Brain microvascular endothelial cell (primary cell): ENCODE measurements at regions not wholly inside any gene's neighbourhood (a gene's known extent, or its start where the extent isn't known, plus 50 kb on each side); places are given as distances from the start of the nearest gene placed in this dataset.

Experiments
- DNase-seq: peaks from one replicate; pipeline ENCODE4 v3.0.0-alpha.2; 2020
- H3K27ac ChIP-seq: fragments of 250-450 bp; sonication (Bioruptor Pico); 2 replicates; pipeline ENCODE4 v1.5.1; 2020; ENCODE audit warnings: mild to moderate bottlenecking, moderate library complexity
- H3K27me3 ChIP-seq: fragments of 250-450 bp; sonication (Bioruptor Pico); replicated peaks from 2 replicates; pipeline ENCODE4 v1.5.1; 2020; ENCODE audit warnings: mild to moderate bottlenecking
- H3K36me3 ChIP-seq: fragments of 250-450 bp; sonication (Bioruptor Pico); replicated peaks from 2 replicates; pipeline ENCODE4 v1.5.1; 2020; ENCODE audit warnings: mild to moderate bottlenecking
- H3K4me3 ChIP-seq: 2 replicates; pipeline ENCODE4 v1.5.1; 2011; ENCODE audit warnings: low read depth, mild to moderate bottlenecking, control low read depth, low read length, moderate library complexity
- in situ Hi-C: cut with HindIII; loops from 2 replicates; pipeline ENCODE4 v1.10.0; 2017; ENCODE audit warnings: low sequenced_read_pairs, low pct_ligation_motif_present
- TF ChIP-seq, protein P1 (sequence below): IDR thresholded peaks from 2 replicates; pipeline ENCODE4 v1.5.1; 2011; ENCODE audit warnings: low read depth, mild to moderate bottlenecking, moderate library complexity, low read length, control low read depth, inconsistent platforms; ENCODE audit errors: missing control alignments

DNA sequence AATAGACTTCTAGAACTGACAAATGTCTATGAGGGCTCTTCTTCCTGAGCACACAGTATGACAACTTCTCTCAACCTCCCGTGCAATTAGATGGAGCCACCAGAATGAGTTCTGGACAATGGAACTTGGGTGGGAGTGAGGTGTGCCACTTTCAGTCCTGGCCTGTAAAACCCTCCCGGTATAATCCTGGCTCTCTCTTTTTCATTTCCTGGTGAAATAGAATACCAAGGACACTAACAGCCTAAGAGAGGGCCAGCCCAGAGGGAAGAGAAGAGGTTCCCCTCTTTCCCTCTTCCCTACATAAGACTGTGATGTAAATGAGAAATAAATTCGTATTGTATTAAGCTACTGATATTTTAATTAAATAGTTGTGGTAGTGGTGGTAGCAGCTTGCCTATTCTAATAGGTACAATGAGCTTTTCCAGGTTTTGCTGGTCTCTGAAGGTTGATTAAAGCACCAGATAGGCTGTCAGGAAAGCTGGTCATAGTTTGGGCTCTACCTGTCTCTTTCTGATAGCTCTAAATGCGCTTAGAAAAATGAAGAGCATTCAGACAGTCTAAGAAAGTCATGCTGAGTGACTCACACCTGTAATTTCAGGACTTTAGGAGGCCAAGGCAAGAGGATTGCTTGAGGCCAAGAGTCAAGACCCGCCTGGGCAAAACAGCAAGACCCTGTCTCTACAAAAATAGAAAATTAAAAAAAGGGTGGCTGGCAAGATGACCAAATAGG is 108.6 kb upstream of the ZNF644 start:
- in situ Hi-C loops: no loop called here
- no peaks in the 10 kb centered on the region for H3K27me3 ChIP-seq

DNA sequence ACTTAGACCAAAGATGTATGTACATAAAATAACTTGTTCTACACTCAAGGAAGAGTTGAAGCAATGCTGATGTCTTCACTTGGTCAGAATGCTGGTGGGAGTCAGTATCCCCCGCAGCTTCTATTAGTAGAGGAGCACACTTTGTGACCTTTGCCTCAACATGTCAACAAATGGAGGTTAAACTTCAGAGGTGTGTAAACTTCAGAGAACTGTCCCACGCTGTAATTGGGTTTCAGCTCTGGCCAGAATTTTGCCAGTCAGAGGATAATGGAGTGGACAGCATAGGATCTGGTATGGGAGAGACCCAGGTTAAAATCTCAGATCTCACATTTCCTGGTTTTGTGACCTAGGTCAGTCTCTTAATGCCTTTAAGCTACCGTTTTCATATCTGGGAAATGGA is 107.6 kb upstream of the ZNF644 start:
- no peak overlapping the region for H3K4me3 ChIP-seq
- no peaks in the 10 kb centered on the region for H3K27me3 ChIP-seq
- DNase-seq: no peak
- in situ Hi-C loops: no loop called here
- H3K36me3 ChIP-seq: no peaks in the 10 kb centered on the region
- H3K27ac ChIP-seq: no peak overlapping the region
- TF ChIP-seq, protein P1, sequence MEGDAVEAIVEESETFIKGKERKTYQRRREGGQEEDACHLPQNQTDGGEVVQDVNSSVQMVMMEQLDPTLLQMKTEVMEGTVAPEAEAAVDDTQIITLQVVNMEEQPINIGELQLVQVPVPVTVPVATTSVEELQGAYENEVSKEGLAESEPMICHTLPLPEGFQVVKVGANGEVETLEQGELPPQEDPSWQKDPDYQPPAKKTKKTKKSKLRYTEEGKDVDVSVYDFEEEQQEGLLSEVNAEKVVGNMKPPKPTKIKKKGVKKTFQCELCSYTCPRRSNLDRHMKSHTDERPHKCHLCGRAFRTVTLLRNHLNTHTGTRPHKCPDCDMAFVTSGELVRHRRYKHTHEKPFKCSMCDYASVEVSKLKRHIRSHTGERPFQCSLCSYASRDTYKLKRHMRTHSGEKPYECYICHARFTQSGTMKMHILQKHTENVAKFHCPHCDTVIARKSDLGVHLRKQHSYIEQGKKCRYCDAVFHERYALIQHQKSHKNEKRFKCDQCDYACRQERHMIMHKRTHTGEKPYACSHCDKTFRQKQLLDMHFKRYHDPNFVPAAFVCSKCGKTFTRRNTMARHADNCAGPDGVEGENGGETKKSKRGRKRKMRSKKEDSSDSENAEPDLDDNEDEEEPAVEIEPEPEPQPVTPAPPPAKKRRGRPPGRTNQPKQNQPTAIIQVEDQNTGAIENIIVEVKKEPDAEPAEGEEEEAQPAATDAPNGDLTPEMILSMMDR: no peak

More for the DNA sequence above, 108.6 kb upstream of the ZNF644 start:
- H3K27ac ChIP-seq: no peak overlapping the region
- no peak overlapping the region for H3K4me3 ChIP-seq
- H3K36me3 ChIP-seq: no peaks in the 10 kb centered on the region
- TF ChIP-seq, protein P1: no peak
- no peak for DNase-seq

DNA sequence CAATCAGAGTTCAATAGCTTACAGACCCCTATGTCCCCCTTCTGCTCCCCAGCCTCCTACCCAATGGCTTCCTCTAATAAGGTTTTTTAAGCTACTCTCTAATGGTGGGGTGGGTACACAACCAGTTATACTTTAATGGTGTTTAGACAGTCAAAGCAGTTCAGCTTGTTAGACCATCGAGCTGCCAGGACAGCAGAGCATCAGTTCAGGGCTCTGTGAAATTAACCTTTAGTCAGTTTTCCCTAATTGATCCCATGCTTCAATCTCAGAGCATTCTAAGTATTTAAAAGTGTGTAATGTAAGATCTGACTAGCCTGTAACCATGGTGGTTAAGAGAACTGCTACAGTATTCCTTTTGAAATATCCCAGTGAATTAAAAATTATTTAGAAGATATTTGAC is 107.2 kb upstream of the ZNF644 start:
- no peak overlapping the region for H3K4me3 ChIP-seq
- no peaks in the 10 kb centered on the region for H3K27me3 ChIP-seq
- no peak for DNase-seq
- no peak overlapping the region for H3K27ac ChIP-seq
- in situ Hi-C loops: no loop called here
- H3K36me3 ChIP-seq: no peaks in the 10 kb centered on the region
- TF ChIP-seq, protein P1: no peak

DNA sequence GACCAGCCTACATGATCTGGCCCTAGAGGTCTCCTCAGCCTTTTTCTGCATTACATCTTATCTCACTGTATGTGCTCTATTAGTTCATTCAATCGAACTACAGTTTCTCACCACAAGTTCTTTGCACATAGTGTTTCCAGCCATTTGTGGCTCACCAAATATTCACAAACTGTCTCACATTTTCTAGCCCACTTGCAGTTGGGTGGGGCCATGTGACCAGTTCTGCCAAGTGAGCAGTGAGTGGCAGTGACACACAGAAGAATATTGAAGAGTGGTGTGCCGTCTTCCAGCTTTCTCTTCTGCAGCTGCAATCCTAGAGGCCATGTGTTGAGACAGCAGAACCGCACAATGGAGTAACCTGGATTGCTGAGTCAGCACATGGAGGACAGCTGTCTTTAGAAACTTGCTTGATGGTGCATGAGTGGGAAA is 103.2 kb upstream of the ZNF644 start:
- H3K4me3 ChIP-seq: no peak overlapping the region
- in situ Hi-C loops: no loop called here
- DNase-seq: no peak
- no peaks in the 10 kb centered on the region for H3K27me3 ChIP-seq
- TF ChIP-seq, protein P1: no peak
- H3K36me3 ChIP-seq: no peaks in the 10 kb centered on the region
- no peak overlapping the region for H3K27ac ChIP-seq

DNA sequence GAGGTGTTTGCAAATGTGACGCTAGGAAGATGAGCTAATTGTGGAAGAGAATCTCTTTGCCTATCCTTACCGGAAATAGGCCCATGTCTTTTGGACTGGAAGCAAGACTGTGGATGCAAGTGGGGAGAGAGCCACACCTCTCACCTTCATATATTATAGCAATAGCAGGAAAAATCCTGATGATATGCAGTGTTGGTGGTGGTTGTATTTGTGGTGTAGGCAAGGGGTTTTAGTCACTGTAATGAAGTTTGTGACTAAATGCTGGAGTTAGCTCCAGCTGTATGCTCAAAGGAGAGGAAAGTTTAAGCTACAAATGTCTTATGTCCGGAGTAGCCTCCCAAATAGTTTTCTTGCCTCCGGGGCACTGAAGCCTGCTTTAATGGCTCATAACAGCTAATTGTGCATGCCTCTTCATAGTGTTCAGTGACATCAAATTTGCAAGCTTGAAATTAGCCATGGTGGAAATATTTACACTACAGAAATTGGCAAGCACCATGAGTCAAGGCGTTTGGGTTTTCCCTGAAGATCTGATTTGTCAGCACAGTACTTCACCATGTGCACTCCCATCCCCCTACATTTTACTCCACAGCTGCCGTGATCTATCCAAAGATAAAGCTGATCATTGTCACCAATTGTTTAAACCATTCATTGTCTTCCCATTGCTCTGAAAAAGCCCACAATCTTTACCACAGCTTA is 102.6 kb upstream of the ZNF644 start:
- in situ Hi-C loops: no loop called here
- Histone ChIP-seq H3K4me3 (no peak overlapping the region), H3K27ac (no peak overlapping the region), H3K36me3 (no peaks in the 10 kb centered on the region), H3K27me3 (no peaks in the 10 kb centered on the region)
- TF ChIP-seq, protein P1: no peak
- DNase-seq: no peak
